ENCODE measurements at regions not wholly inside any gene's neighbourhood (a gene's known extent, or its start where the extent isn't known, plus 50 kb on each side); places are given as distances from the start of the nearest gene placed in this dataset.

DNA sequence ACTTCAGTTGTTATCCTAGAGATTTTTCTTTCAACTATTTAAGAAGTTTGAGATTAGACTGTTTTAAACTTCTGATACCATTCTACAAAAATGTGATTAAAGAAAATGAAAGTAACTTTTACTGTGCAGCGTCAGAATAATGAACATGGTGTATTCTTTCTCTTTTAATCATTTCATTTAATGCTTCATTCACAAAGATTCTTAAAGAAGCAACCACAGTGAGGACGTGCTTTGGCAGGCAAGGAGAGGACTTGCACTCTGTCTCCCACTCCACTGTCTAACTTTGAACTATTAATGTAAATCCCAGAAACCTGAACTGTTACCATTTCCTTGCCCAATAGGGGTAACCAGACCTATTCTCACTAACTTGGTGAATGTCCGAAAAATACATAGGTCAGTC lies 137.0 kb downstream of the KCNRG start:
- no peaks in the 10 kb centered on the region for H4K20me1 ChIP-seq (ENCODE audit: insufficient read depth, poor library complexity, severe bottlenecking)
- H3K79me2 ChIP-seq, result no peaks in the 10 kb centered on the region
- no peak overlapping the region for H3K4me3 ChIP-seq
- DNase-seq (ENCODE audit: low spot score), result no peak
- no peak overlapping the region for H3K4me2 ChIP-seq
- no peaks in the 10 kb centered on the region for H3K27me3 ChIP-seq
- H3K36me3 ChIP-seq (replicated peaks; ENCODE audit: insufficient read depth, low read depth), result no peaks in the 10 kb centered on the region
- 83% methylated on average over 3 of the region's 3 CpGs for WGBS (ENCODE audit: low lambda C conversion rate, missing lambda C conversion rate)
- no peaks in the 10 kb centered on the region for H3K9me2 ChIP-seq (replicated peaks; ENCODE audit: insufficient read depth)
- no peaks in the 10 kb centered on the region for H3K4me1 ChIP-seq (ENCODE audit: insufficient read depth)
- TF ChIP-seq EZH2 (IDR thresholded peaks at IDR 0.05; ENCODE audit: borderline replicate concordance) (no peak), EZH2phosphoT487 (IDR thresholded peaks at IDR 0.05; ENCODE audit: low read depth, severe bottlenecking, unreplicated experiment) (no peak)
- TF ChIP-seq, protein P1, sequence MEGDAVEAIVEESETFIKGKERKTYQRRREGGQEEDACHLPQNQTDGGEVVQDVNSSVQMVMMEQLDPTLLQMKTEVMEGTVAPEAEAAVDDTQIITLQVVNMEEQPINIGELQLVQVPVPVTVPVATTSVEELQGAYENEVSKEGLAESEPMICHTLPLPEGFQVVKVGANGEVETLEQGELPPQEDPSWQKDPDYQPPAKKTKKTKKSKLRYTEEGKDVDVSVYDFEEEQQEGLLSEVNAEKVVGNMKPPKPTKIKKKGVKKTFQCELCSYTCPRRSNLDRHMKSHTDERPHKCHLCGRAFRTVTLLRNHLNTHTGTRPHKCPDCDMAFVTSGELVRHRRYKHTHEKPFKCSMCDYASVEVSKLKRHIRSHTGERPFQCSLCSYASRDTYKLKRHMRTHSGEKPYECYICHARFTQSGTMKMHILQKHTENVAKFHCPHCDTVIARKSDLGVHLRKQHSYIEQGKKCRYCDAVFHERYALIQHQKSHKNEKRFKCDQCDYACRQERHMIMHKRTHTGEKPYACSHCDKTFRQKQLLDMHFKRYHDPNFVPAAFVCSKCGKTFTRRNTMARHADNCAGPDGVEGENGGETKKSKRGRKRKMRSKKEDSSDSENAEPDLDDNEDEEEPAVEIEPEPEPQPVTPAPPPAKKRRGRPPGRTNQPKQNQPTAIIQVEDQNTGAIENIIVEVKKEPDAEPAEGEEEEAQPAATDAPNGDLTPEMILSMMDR (IDR thresholded peaks at IDR 0.05; ENCODE audit: poor library complexity), result no peak
- H3K9me3 ChIP-seq (ENCODE audit: low read depth), result no peaks in the 10 kb centered on the region
- H2AFZ ChIP-seq, result no peak overlapping the region
- H3K27ac ChIP-seq, result peak overlapping the region; percentile 10

DNA sequence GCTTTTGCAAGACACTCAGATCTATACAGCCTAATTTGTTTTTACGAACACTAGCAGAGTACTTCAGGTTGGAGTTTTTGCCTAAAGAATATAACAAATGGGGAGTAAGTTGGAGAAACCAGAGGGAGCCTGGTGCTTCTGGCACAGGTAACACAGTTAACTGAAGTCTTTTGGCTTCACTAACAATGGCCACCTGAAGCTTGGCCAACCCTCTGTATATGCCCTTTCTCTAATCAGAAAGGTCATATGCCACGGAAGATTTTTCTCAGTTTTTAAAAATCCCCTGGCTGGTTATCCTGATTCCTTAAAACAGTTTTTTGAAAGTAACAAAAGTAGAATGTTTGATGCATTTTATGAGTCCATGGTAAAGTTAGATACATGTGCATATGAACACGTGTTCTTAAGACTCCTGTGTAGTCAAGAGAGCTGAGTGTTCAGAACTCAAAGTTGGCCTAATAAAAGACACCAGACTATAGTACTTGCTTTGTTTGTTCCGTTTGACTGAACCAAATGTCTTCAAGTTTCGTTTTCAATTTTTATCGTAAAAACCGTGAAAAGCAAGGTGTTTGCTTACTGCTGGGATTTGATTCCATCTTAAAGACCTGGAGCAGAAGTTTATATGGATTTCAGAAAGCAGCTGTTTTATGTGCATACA lies 137.5 kb downstream of the KCNRG start:
- Histone ChIP-seq H3K36me3 (replicated peaks; ENCODE audit: insufficient read depth, low read depth) (no peaks in the 10 kb centered on the region), H3K4me1 (ENCODE audit: insufficient read depth) (no peaks in the 10 kb centered on the region), H2AFZ (no peak overlapping the region), H3K27ac (peak overlapping the region; percentile 10), H4K20me1 (ENCODE audit: insufficient read depth, poor library complexity, severe bottlenecking) (no peaks in the 10 kb centered on the region), H3K9me3 (ENCODE audit: low read depth) (no peaks in the 10 kb centered on the region), H3K4me3 (no peak overlapping the region), H3K79me2 (no peaks in the 10 kb centered on the region), H3K27me3 (no peaks in the 10 kb centered on the region), H3K4me2 (peak overlapping the region; percentile 54), H3K9me2 (replicated peaks; ENCODE audit: insufficient read depth) (no peaks in the 10 kb centered on the region)
- WGBS (ENCODE audit: low lambda C conversion rate, missing lambda C conversion rate), result 70% methylated on average over 7 of the region's 7 CpGs
- DNase-seq (ENCODE audit: low spot score), result no peak
- no peak for TF ChIP-seq EZH2 (IDR thresholded peaks at IDR 0.05; ENCODE audit: borderline replicate concordance)
- TF ChIP-seq, protein P1 (IDR thresholded peaks at IDR 0.05; ENCODE audit: poor library complexity), result no peak
- no peak for TF ChIP-seq EZH2phosphoT487 (IDR thresholded peaks at IDR 0.05; ENCODE audit: low read depth, severe bottlenecking, unreplicated experiment)

DNA sequence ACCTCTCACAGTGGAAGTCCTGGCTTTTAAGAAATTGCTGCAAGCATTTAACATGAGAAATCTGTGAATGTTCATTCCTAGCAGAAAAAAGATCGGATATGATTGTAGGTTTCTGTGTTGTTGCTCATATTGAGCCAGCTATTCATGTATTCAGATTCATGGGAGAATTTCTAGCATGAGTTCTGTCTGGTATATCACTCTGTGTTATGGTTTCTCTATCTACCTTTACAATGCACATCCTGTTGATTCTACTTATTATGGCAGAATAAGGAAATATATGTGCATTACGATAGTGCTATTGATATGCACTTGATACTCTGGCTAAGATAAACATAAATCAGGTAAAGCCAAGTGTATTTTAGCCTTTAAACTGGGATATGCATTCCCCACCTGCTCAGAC lies 138.2 kb downstream of the KCNRG start:
- TF ChIP-seq, protein P1 (IDR thresholded peaks at IDR 0.05; ENCODE audit: poor library complexity), result no peak
- TF ChIP-seq EZH2phosphoT487 (IDR thresholded peaks at IDR 0.05; ENCODE audit: low read depth, severe bottlenecking, unreplicated experiment) (no peak), EZH2 (IDR thresholded peaks at IDR 0.05; ENCODE audit: borderline replicate concordance) (no peak)
- Histone ChIP-seq H3K79me2 (no peaks in the 10 kb centered on the region), H3K27me3 (no peaks in the 10 kb centered on the region), H3K9me3 (ENCODE audit: low read depth) (no peaks in the 10 kb centered on the region), H3K27ac (peak overlapping the region; percentile 8), H3K9me2 (replicated peaks; ENCODE audit: insufficient read depth) (no peaks in the 10 kb centered on the region), H4K20me1 (ENCODE audit: insufficient read depth, poor library complexity, severe bottlenecking) (no peaks in the 10 kb centered on the region), H3K4me2 (peak overlapping the region; percentile 54), H2AFZ (no peak overlapping the region), H3K4me1 (ENCODE audit: insufficient read depth) (no peaks in the 10 kb centered on the region), H3K4me3 (no peak overlapping the region), H3K36me3 (replicated peaks; ENCODE audit: insufficient read depth, low read depth) (no peaks in the 10 kb centered on the region)
- WGBS (ENCODE audit: low lambda C conversion rate, missing lambda C conversion rate), result 95% methylated on average over 2 of the region's 2 CpGs
- DNase-seq (ENCODE audit: low spot score), result no peak

Data from hepatocyte (in vitro differentiated cells).